Effector memory CD4-positive, alpha-beta T cell (primary cell): ENCODE measurements at regions not wholly inside any gene's neighbourhood (a gene's known extent, or its start where the extent isn't known, plus 50 kb on each side); places are given as distances from the start of the nearest gene placed in this dataset.
"Not testable (repeated sequence)": the region's sequence is repeated elsewhere in the genome, so short reads cannot be mapped to it uniquely, and the experiment has no call there.

ENCODE experiments used
- DNase-seq, 3 donors: peaks; one replicate each; pipeline ENCODE4 v3.0.0-alpha.2; 2020
- H3K27ac ChIP-seq: 2 replicates; pipeline ENCODE4 v1.7.0; 2013; ENCODE audit warnings: mild to moderate bottlenecking, low read length, moderate library complexity; ENCODE audit not compliant: insufficient read depth, poor library complexity, severe bottlenecking
- H3K27me3 ChIP-seq: replicated peaks from 2 replicates; pipeline ENCODE4 v1.7.0; 2013; ENCODE audit warnings: mild to moderate bottlenecking, low read length; ENCODE audit not compliant: insufficient read depth, control insufficient read depth, poor library complexity, severe bottlenecking
- H3K36me3 ChIP-seq: 2 replicates; pipeline ENCODE4 v1.7.0; 2013; ENCODE audit warnings: mild to moderate bottlenecking, low read length, moderate library complexity; ENCODE audit not compliant: control insufficient read depth, insufficient read depth
- H3K4me1 ChIP-seq: 2 replicates; pipeline ENCODE4 v1.7.0; 2013; ENCODE audit warnings: low read length, mild to moderate bottlenecking; ENCODE audit not compliant: control insufficient read depth, insufficient read depth, poor library complexity, severe bottlenecking
- H3K4me3 ChIP-seq: 2 replicates; pipeline ENCODE4 v1.7.0; 2013; ENCODE audit warnings: low read length, low read depth, mild to moderate bottlenecking; ENCODE audit not compliant: insufficient read depth, poor library complexity, severe bottlenecking
- H3K9me3 ChIP-seq: 2 replicates; pipeline ENCODE4 v1.7.0; 2013; ENCODE audit warnings: mild to moderate bottlenecking, low read length, moderate library complexity; ENCODE audit not compliant: control insufficient read depth

DNA sequence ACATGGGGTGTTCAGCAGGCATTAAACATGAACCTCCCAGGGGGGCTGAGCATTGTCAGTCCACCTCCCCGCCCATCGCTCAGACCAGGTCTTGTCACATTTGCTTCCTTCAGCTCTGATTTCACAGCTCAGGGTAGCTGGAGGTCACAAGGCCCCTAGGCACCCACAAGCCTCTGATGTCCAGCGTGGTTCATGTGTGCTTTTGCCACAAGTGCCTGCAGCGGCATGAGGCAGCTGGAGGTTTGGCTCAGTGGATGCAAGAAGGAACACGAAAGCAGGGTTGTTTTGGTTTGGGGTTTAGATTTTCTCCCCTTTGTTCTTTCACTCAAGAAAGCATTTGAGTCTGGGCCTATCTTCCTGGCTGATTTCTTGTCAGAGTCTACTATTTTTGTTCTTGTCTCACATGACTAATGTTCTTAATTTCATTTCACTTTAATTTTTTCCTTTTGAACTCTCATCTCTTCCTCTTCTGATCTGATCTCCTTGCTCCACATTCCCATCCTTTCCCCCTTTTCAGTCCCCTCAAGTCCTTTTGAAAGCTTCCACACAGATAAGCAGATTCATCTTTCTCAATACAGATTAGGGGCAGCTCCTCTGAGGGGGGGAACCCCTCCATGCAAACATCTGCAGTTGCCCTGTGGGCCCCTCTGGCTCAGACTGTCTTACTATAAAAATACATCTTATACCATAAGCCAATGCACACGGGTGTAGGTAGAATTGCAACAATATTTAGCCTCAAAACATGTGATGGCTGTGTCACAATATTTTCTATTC is 68.1 kb upstream of the CEP85L start:
- Histone ChIP-seq H3K9me3 (no peaks in the 10 kb centered on the region), H3K27me3 (no peaks in the 10 kb centered on the region), H3K27ac (peak overlapping the region; percentile 21), H3K36me3 (no peaks in the 10 kb centered on the region), H3K4me1 (peaks cover 19% of the 10 kb centered on the region), H3K4me3 (no peak overlapping the region)
- DNase-seq = no peak

DNA sequence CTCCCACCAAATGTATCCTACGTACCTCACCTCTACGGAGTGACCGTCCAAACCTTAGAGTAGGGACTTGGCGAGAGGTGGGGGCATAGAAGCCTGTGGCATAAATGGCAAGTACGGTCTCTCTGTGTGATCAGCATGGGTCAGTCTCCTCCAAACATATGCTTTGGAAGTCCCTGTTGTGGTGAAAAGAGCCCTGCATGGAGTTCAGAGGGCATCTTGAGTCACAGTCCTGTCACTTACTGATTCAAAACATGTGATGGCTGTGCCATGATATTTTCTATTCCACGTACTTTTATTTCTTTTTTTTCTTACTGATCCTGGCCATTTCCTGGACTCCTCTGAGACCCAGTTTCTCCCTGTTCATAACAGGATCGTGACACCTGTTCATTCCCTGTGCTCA is 67.5 kb upstream of the CEP85L start:
- peak overlapping the region; percentile 21 for H3K27ac ChIP-seq
- peaks cover 19% of the 10 kb centered on the region for H3K4me1 ChIP-seq
- DNase-seq = no peak
- no peak overlapping the region for H3K4me3 ChIP-seq
- no peaks in the 10 kb centered on the region for H3K36me3 ChIP-seq
- no peaks in the 10 kb centered on the region for H3K9me3 ChIP-seq
- no peaks in the 10 kb centered on the region for H3K27me3 ChIP-seq

DNA sequence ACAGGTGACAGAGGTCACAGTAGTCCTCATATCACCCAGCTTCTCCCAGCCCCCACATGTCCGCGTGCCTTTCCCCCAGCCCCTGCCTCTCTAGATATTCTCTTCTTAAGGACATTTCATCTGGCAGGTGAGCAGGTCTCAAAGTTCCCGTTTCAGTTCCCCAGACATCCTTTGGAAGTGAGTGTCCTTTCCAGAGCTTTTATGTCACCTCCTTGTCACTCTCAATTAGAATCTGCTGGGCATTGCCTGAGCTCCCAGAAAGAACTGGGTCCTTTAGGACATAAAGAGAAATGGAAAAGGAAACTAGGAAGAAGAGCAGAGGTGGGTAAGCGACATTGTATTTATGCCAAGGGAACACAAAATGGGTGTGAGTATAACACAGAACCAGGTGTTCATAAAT is 66.9 kb upstream of the CEP85L start:
- Histone ChIP-seq H3K4me1 (peaks cover 19% of the 10 kb centered on the region), H3K27ac (no peak overlapping the region), H3K4me3 (no peak overlapping the region), H3K36me3 (no peaks in the 10 kb centered on the region), H3K9me3 (no peaks in the 10 kb centered on the region), H3K27me3 (no peaks in the 10 kb centered on the region)
- DNase-seq = no peak

DNA sequence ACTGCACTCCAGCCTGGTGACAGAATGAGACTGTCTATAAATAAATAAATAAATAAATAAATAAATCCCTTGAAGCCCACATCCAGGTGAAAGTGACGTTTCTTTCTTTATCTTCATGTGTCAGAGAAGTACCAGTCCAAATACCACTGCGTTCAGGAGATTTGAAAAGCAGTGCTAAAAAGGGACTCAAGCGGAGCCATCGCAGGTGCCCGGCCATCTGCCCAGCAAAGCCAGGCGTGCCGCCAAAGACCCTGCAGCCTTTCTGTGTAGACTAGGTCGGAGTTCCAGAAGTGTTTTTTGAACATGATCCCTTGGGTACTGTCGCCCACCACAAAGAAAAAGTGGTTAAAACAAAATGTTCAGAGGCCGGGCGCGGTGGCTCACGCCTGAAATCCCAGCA is 65.7 kb upstream of the CEP85L start:
- Histone ChIP-seq H3K4me3 (no peak overlapping the region), H3K27ac (no peak overlapping the region), H3K27me3 (no peaks in the 10 kb centered on the region), H3K9me3 (no peaks in the 10 kb centered on the region), H3K4me1 (peaks cover 16% of the 10 kb centered on the region), H3K36me3 (no peaks in the 10 kb centered on the region)
- DNase-seq = no peak

DNA sequence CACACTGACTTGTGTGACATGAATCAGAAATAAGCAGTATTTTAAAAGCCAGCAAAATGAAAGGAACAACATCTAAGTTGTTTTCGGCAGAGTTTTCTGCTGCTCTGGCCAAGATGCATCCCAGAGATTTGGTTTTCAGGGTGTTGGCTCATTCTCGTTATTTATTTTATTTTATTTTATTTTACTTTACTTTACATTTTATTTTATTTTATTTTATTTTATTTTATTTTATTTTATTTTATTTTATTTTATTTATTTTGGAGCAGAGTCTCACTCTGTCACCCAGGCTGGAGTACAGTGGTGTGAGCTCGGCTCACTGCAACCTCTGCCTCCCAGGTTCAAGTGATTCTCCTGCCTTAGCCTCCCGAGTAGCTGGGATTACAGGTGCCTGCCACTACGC is 64.5 kb upstream of the CEP85L start:
- not testable (repeated sequence) for H3K27ac ChIP-seq, DNase-seq, H3K36me3 ChIP-seq, H3K4me3 ChIP-seq, H3K27me3 ChIP-seq, H3K9me3 ChIP-seq
- peaks cover 18% of the 10 kb centered on the region for H3K4me1 ChIP-seq

DNA sequence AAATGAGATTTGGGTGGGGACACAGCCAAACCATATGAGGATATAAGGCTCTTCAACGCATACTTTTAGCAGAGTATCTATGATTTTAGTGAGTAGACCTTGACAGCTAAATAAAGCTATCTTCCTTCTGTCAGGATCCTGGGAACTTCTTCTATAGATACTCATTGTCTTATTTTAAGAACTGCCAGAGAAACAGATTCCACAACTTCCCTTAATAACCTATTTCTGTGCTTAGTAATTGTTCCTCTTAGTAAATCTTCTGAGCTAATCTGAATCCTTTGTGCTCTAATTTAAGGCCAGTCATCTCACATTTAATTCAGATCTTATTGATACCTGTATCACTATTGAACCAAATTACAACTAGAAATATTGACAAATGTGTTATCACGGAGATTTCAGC is 64.0 kb upstream of the CEP85L start:
- Histone ChIP-seq H3K4me3 (no peak overlapping the region), H3K27me3 (no peaks in the 10 kb centered on the region), H3K4me1 (peaks cover 24% of the 10 kb centered on the region), H3K36me3 (no peaks in the 10 kb centered on the region), H3K9me3 (no peaks in the 10 kb centered on the region), H3K27ac (no peak overlapping the region)
- no peak for DNase-seq

DNA sequence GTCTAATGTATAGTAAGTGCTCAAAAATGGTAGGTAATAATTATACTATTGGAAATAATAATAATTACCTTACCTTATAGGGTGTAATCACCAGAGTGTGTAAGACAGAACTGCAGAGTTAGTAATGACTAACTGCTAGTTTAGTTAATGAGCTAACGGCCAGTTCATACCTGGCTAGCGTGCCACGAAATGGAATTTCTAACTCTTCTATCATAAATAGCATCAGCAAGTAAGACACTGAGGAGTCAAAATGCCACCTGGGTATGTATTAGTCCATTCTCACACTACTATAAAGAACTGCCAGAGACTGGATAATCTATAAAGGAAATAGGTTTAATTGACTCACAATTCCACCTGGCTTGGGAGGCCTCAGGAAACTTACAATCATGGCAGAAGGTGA is 63.4 kb upstream of the CEP85L start:
- Histone ChIP-seq H3K36me3 (no peaks in the 10 kb centered on the region), H3K4me3 (no peak overlapping the region), H3K9me3 (no peaks in the 10 kb centered on the region), H3K27me3 (no peaks in the 10 kb centered on the region), H3K27ac (no peak overlapping the region), H3K4me1 (peaks cover 21% of the 10 kb centered on the region)
- DNase-seq = no peak

DNA sequence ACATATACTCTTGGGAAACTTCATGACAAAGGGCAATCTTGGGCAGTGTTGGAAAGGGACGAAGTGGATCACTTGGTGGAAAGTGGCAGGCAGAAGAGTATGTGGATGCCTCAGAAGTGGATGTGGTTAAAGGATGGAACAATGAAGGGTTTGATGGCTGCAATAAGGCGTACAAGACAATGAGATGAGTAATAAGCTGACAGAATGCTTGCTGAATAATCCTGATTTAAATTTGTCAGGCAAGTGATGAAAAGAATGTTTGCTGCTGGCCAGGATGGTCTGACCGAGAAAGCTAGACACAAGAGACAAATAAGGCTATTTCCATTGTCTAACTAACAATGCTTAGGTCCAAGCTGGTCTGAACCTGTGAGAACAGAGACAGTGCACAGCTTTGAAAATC is 61.6 kb upstream of the CEP85L start:
- no peaks in the 10 kb centered on the region for H3K27me3 ChIP-seq
- H3K4me3 ChIP-seq = no peak overlapping the region
- no peak for DNase-seq
- H3K36me3 ChIP-seq = no peaks in the 10 kb centered on the region
- no peak overlapping the region for H3K27ac ChIP-seq
- H3K4me1 ChIP-seq = peaks cover 18% of the 10 kb centered on the region
- H3K9me3 ChIP-seq = no peaks in the 10 kb centered on the region

DNA sequence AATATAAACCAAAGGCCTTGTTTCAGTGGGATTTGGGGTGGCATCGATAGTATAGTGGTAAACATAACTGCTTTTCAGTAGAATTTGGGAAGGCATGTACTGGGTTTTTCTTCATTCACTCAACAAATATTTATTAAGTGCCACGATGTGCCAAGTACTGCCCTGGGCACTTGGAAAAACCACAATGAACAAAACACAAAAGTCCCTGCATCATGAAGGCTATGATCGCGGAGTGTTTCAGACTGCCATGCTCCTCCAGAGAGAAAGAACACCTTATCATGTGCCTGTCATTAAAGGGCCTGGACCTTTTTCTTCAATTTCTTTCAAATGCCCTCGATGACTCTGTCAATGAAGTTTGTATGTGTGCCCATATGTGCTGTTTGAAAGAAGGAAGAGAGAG is 59.2 kb upstream of the CEP85L start:
- H3K9me3 ChIP-seq = no peaks in the 10 kb centered on the region
- no peaks in the 10 kb centered on the region for H3K36me3 ChIP-seq
- no peaks in the 10 kb centered on the region for H3K27me3 ChIP-seq
- no peak overlapping the region for H3K4me3 ChIP-seq
- H3K4me1 ChIP-seq = peaks cover 26% of the 10 kb centered on the region
- H3K27ac ChIP-seq = peak overlapping the region; percentile 74
- no peak for DNase-seq

DNA sequence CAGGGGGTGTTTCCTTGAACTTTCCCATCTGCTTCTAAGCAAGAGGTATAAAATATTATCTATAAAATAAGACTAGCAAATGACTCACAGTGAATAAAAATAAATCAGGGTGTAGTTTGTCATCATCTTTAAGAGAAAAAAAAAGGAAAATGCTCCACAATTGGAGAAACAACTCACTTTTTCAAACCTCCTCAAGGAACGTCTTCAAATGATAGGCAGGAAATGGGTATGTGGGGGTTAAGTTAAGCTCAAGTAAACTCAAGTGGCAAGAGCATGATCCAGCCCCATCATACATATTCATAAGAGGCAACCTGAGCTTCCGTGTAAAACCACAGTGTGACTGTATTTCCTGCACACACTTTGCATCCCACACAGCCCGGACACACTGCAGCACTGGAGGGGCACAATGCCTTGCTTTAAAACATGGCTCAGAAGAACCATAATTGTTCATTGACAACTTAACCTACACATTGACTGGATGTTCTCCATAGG is 58.5 kb upstream of the CEP85L start:
- Histone ChIP-seq H3K4me1 (peaks cover 33% of the 10 kb centered on the region), H3K9me3 (no peaks in the 10 kb centered on the region), H3K36me3 (no peaks in the 10 kb centered on the region), H3K4me3 (peak overlapping the region; percentile 65), H3K27me3 (no peaks in the 10 kb centered on the region), H3K27ac (peak overlapping the region; percentile 74)
- DNase-seq = peak; percentile 54 to 62 (median 58)
